IMR-90 (cell line): ENCODE measurements at regions not wholly inside any gene's neighbourhood (a gene's known extent, or its start where the extent isn't known, plus 50 kb on each side); places are given as distances from the start of the nearest gene placed in this dataset.

Experiments used
- BHLHE40 ChIP-seq: fragments of 150-350 bp; IDR thresholded peaks from 2 replicates; pipeline ENCODE4 v1.6.1; 2016; ENCODE audit warnings: mild to moderate bottlenecking, low read depth, low read length
- CEBPB ChIP-seq: IDR thresholded peaks from 2 replicates; pipeline ENCODE4 v1.6.1; 2012; ENCODE audit warnings: low read depth, low read length, improper control_type of control experiment
- CHD1 ChIP-seq: IDR thresholded peaks from 2 replicates; pipeline ENCODE4 v1.6.1; 2012; ENCODE audit warnings: low read depth, low read length, improper control_type of control experiment
- MAFK ChIP-seq: IDR thresholded peaks from 2 replicates; pipeline ENCODE4 v1.6.1; 2012; ENCODE audit warnings: low read depth, low read length, improper control_type of control experiment
- MAZ ChIP-seq: IDR thresholded peaks from 2 replicates; pipeline ENCODE4 v1.6.1; 2012; ENCODE audit warnings: low read depth, mild to moderate bottlenecking, low read length, improper control_type of control experiment, moderate library complexity, borderline replicate concordance
- MXI1 ChIP-seq: IDR thresholded peaks from 2 replicates; pipeline ENCODE4 v1.6.1; 2012; ENCODE audit warnings: low read depth, mild to moderate bottlenecking, low read length, moderate library complexity, borderline replicate concordance
- POLR2A ChIP-seq: IDR thresholded peaks from 2 replicates; pipeline ENCODE4 v1.6.1; 2012; ENCODE audit warnings: mild to moderate bottlenecking, low read depth, low read length
- RAD21 ChIP-seq: IDR thresholded peaks from 2 replicates; pipeline ENCODE4 v1.6.1; 2012; ENCODE audit warnings: low read length, improper control_type of control experiment
- RFX5 ChIP-seq: IDR thresholded peaks from 2 replicates; pipeline ENCODE4 v1.8.0; 2012; ENCODE audit warnings: low read depth, mild to moderate bottlenecking, low read length, moderate library complexity
- SMC3 ChIP-seq: fragments of 150-350 bp; IDR thresholded peaks from 2 replicates; pipeline ENCODE4 v1.6.1; 2016; ENCODE audit warnings: low read depth, mild to moderate bottlenecking, antibody characterized with exemption, low read length, moderate library complexity
- TF ChIP-seq, protein P1 (sequence below): conservative IDR thresholded peaks from 2 replicates; pipeline ENCODE4 v1.5.1; 2012; ENCODE audit warnings: mild to moderate bottlenecking, low read depth, low read length, improper control_type of control experiment
- TF ChIP-seq, protein P2 (sequence below): fragments of 150-350 bp; IDR thresholded peaks from 2 replicates; pipeline ENCODE4 v1.6.1; 2017; ENCODE audit warnings: mild to moderate bottlenecking, antibody characterized with exemption, low read length, low read depth
- TF ChIP-seq, protein P3 (sequence below): fragments of 150-350 bp; IDR thresholded peaks from 2 replicates; pipeline ENCODE4 v1.6.1; 2016; ENCODE audit warnings: low read depth, mild to moderate bottlenecking, low read length, moderate library complexity, borderline replicate concordance

DNA sequence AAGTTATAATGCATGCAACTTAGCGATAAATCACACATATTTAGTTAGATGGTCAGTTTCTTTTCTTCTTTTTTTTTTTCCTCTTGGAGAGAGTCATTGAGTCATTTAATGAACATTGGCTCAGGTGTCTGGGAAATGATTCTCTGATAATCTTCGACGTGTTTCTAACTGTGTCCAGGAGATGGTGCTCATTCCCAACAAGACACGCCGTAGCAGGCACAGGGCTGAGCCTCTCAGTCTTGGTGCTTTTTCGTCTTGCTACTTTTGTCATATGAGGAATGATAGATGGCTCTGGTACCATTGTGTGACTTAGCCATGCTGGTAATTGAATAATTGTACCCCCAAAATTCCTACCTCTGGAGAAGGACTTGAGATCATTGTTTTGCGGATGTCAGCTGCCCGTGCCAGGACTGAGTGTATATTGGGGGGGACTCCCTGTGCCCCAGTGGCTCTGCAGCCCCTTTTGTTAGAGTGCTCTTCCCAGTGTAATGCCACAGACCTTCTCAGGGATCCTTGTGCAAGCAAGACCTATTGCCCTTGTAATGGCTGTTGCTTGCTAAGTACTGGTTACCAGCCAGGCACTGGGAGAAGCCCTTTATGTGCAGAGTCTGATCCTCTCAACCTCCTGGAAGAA lies 107.6 kb upstream of the CYRIA start:
- TF ChIP-seq MXI1: no peak
- TF ChIP-seq, protein P1, sequence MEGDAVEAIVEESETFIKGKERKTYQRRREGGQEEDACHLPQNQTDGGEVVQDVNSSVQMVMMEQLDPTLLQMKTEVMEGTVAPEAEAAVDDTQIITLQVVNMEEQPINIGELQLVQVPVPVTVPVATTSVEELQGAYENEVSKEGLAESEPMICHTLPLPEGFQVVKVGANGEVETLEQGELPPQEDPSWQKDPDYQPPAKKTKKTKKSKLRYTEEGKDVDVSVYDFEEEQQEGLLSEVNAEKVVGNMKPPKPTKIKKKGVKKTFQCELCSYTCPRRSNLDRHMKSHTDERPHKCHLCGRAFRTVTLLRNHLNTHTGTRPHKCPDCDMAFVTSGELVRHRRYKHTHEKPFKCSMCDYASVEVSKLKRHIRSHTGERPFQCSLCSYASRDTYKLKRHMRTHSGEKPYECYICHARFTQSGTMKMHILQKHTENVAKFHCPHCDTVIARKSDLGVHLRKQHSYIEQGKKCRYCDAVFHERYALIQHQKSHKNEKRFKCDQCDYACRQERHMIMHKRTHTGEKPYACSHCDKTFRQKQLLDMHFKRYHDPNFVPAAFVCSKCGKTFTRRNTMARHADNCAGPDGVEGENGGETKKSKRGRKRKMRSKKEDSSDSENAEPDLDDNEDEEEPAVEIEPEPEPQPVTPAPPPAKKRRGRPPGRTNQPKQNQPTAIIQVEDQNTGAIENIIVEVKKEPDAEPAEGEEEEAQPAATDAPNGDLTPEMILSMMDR: peak; percentile 56
- TF ChIP-seq POLR2A: no peak
- no peak for TF ChIP-seq MAZ
- TF ChIP-seq RAD21: peak; percentile 70
- no peak for TF ChIP-seq CHD1
- TF ChIP-seq RFX5: no peak
- no peak for TF ChIP-seq MAFK
- no peak for TF ChIP-seq BHLHE40
- TF ChIP-seq, protein P2, sequence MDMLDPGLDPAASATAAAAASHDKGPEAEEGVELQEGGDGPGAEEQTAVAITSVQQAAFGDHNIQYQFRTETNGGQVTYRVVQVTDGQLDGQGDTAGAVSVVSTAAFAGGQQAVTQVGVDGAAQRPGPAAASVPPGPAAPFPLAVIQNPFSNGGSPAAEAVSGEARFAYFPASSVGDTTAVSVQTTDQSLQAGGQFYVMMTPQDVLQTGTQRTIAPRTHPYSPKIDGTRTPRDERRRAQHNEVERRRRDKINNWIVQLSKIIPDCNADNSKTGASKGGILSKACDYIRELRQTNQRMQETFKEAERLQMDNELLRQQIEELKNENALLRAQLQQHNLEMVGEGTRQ: no peak
- TF ChIP-seq CEBPB: no peak
- TF ChIP-seq, protein P3, sequence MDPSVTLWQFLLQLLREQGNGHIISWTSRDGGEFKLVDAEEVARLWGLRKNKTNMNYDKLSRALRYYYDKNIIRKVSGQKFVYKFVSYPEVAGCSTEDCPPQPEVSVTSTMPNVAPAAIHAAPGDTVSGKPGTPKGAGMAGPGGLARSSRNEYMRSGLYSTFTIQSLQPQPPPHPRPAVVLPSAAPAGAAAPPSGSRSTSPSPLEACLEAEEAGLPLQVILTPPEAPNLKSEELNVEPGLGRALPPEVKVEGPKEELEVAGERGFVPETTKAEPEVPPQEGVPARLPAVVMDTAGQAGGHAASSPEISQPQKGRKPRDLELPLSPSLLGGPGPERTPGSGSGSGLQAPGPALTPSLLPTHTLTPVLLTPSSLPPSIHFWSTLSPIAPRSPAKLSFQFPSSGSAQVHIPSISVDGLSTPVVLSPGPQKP: no peak
- TF ChIP-seq SMC3: peak; percentile 46; the same call in 1 of the 2 replicates
